ENCODE measurements at regions not wholly inside any gene's neighbourhood (a gene's known extent, or its start where the extent isn't known, plus 50 kb on each side); places are given as distances from the start of the nearest gene placed in this dataset.
"Not testable (repeated sequence)": the region's sequence is repeated elsewhere in the genome, so short reads cannot be mapped to it uniquely, and the experiment has no call there.

DNA sequence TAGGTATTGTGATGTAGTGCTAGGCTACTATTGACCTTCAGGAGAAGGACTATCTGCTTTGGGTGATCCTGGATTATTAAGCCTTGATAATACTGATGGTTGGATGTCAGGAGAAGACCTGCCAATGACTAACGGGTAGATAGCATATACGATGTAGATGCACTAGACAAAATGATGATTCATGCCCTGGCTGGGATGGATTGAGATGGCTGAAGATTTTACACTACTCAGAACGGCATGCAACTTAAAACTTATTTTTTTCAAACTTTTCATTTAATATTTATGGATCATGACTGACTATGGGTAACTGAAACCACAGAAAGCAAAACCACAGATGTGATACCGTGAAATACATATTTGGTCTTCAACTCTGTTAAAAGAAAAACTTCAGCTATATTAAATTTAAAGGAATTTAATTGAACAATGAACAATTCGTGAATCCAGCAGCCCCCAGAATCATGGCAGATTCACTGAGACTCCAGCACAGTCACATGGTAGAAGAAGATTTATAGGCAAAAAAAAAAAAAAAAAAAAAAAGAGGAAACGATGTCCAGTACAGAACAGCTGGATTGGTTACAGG lies 124.6 kb upstream of the CDK13 start:
- no peak for DNase-seq

DNA sequence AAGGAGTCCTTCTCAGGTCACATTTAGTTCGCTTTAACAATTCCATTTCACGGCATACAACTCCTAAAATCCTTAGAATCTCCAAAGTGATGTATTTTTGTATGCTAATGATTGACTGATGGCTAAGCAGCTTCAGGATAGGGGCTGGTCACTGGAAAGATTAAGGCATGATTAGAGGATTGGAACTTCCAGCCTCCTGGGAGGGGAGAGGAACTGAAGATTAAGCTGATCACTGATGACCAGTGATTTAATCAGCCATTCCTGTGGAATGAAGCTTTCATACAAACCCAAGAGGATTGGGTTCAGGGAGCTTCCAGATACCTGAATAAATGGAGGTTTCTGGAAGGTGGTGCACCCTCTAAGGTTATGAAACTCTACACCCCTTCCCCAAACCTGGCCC lies 123.9 kb upstream of the CDK13 start:
- DNase-seq, result no peak

DNA sequence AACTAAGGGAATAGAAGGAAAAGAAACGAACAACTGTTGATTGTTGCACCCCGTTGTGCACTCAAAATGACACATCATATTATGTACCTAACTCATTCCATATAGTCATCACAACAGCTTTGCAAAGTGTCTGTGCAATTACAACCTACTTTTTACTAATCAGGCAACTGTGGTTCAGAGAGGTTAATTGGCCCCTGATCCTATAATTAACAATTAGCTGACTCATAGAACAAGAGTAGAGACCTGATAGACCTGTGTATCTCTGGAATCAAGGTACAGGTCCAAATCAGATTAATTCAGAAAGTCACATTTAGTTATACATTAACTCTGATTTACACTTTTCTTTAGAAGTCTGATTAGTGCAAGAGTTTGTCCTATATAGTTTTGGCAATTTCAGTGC lies 122.5 kb upstream of the CDK13 start:
- no peak for DNase-seq

DNA sequence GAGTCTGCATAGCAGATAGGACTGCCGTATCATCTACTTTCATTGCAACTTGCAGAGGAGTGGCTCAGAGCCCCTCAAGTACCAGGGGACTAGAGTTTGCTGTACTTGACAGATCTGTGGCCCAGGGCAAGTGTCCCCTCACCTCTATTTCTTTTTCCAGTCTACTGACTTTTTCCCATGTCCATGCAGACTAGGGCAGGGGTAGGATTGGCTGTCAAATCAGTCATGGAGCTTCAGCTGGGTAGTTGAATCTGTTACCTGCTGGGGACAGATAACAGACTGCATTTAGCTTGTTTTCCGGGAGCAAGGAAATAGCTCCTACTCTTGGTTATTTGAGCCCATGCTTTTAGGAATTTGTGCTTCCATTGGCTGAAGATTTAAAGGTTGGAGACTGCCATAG lies 121.0 kb upstream of the CDK13 start:
- no peak for DNase-seq

DNA sequence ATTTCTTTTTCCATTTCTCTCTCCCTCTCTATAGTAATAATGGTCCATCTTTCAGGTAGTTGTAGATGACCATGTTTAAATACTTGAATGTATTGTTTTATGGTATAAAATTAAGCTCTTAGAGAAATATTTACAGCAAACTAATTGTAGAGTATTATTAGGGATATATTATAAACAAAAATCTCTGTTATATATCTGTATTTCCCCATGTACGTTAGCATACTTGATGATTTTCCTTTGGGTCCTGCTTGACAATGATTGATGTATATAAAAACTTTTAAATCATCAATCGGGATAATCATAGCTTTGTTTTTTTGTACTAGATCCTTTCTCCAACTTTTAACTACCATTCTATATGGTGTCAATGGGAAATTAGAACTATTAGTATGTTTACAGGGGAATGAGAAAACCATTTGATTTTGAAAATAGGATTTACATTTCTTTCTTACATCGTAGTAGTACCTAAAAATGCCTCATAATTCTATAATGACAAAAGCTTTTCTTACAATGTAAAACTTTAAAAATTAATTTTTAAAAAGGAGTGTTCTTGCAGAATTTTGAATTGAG lies 117.5 kb upstream of the CDK13 start:
- DNase-seq, result no peak

DNA sequence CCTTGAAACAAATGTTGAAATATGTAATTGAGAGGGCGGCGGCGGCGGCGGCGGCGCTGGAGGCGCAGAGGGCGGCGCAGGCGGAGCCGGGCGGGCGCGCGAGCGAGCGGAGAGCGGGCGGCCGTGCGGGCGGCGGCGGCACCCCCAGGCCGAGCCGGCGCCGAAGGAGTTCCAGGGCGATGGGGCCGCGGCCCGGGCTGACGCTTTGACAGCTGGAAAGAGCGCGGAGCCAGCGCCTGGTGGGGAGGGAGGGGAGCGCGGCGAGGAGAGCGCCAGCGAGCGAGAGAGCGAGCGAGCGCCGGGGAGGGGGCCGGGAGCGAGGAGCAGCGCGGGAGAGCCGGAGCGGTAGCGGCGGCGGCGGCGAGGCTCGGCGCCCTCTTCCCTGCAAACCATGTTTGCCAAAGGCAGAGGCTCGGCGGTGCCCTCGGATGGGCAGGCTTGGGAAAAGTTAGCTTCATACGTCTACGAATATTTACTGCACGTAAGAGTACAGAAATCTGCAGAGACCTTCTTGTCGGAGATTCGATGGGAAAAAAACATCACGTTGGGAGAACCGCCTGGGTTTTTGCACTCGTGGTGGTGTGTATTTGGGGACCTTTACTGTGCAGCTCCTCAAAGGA lies 116.8 kb upstream of the CDK13 start:
- DNase-seq, result peak; percentile 26 to 43

DNA sequence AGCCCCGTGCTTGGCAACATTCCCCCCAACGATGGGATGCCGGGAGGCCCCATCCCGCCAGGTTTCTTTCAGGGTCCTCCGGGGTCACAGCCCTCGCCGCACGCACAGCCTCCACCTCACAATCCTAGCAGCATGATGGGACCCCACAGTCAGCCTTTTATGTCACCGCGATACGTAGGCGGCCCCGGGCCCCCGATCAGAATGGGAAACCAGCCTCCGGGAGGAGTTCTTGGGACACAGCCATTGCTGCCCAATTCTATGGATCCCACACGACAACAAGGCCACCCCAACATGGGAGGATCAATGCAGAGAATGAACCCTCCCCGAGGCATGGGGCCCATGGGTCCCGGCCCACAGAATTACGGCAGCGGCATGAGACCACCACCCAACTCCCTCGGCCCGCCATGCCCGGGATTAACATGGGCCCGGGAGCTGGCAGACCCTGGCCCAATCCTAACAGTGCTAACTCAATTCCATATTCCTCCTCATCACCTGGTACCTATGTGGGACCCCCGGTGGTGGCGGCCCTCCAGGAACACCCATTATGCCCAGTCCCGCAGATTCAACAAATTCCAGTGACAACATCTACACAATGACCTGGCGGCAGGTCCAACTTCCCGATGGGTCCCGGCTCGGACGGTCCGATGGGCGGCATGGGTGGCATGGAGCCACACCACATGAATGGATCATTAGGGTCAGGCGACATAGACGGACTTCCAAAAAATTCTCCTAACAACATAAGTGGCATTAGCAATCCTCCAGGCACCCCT lies 116.0 kb upstream of the CDK13 start:
- not testable (repeated sequence) for DNase-seq

DNA sequence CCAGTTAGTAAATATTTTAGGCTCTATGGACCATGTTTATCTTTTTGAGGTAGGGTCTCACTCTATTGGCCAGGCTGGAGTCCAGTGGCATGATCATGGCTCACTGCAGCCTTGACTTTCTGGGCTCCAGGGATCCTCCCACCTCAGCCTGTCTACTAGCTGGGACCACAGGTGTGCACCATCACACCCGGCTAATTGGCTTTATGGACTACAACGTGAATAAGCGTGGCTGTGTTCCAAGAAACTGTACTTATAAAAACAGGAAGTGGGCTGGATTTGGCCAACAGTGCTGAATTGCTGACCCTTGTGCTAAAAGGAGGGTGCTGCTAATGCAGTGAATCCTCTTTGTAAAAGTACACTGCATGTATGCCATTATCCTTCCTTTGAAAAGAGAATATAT lies 111.7 kb upstream of the CDK13 start:
- peak; percentile 54 for DNase-seq

DNA sequence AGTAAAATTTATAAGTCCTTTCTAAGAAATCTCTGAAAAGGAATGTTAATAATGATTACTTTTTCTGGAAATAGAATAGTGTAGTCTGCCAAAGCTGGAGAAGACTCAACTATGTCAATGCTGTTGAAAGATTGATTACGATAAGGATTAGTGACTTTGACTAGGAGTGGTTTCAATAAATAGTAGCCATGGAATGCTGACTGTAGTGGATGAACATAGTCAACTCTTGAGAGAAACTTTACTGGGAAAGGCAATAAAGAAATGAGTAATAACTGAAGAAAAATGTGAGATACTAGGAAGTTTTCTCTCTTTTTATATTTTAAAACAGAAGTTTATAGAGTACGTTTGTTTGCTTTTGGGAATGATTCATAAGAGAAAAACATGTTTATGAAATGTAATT lies 105.0 kb upstream of the CDK13 start:
- DNase-seq, result no peak

DNA sequence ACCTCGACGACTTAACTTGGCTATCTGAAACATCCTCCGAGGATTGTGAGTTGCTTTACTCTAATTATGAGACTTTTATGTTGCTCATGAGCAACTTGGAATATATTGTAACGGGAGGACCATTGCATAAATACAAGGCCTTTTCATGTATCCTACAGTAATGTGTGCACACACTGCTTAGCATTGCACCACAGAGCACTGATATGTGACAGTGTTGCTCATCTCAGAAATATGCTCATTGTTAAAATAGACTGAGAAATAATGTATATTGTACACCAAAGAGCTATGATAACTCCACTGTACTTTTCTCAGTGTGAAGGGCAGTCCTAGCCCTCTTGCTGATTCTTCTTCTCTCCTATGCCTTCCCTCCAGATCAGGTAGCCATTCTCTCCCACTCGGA lies 102.8 kb upstream of the CDK13 start:
- DNase-seq, result no peak

DNA sequence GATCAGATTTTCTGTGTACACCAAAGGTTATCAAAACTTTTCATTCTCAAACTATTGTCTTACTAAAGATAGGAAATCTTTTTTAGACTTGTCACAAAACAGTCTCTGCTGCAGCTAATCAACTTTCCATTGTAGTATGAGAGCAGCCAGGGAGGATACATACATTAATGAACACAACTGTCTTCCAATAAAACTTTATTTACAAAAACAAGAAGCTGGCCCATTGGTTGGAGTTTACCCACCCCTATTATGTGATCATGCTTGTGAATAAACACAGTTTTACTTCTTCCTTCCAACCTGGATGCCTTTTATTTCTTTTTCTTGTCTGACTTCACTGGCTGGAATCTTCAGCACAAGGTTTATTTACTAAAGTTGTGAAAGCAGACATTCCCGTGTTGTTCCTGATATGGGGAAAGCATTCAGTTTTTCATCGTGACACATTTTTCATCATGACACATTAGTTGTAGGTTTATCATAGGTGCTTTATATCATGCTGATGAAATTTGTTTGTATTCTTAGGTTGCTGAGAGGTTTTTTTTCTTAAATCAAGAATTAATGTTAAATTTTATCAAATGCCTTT lies 98.5 kb upstream of the CDK13 start:
- DNase-seq, result no peak

DNA sequence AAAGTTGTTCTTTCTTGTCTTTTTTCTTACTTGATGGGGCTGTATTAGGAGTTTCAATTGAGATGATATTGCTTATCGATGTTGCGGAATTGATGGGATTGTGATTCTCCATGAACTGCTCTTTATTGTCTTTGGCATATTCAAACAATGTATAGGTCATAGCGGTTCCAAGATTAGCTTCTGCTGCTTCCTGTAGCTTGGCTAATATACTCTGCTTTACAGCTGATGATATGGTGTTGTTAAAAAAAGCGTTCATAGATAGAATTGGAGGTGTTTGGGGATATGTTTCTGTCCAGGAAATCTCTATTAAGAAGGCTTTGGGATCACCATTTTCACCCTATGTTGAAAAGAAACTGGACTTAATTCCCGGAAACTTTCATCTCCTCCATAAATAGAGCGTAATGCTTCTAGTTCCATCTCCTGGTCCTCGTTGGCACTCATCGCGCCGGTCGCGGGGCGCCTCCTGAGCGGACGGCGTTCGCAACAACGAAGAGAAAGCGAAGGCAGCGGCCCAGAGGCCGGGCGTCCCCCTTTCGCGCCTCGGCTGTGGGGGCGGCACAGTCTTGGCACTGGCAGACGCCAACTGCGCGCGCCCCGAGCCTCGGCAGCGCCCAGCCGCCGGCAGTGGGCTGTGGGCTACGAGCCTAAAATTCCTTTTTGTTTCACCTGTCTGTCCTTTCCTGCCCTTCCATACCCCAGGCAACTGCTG lies 95.3 kb upstream of the CDK13 start:
- not testable (repeated sequence) for DNase-seq

DNA sequence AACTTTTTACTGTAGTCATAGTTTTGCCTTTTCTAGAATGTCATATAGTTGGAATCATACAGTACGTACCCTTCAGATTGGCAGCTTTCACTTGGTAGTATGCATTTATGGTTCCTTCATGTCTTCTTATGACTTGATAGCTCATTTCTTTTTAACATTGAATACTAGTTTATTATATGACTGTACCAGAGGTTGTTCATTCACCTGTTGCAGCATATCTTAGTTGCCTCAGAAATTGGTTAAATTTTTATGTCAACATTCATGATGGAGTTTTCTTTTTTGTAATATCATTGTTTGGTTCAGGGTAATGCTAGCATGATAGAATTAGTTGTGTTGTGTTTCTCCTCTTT lies 94.8 kb upstream of the CDK13 start:
- no peak for DNase-seq

DNA sequence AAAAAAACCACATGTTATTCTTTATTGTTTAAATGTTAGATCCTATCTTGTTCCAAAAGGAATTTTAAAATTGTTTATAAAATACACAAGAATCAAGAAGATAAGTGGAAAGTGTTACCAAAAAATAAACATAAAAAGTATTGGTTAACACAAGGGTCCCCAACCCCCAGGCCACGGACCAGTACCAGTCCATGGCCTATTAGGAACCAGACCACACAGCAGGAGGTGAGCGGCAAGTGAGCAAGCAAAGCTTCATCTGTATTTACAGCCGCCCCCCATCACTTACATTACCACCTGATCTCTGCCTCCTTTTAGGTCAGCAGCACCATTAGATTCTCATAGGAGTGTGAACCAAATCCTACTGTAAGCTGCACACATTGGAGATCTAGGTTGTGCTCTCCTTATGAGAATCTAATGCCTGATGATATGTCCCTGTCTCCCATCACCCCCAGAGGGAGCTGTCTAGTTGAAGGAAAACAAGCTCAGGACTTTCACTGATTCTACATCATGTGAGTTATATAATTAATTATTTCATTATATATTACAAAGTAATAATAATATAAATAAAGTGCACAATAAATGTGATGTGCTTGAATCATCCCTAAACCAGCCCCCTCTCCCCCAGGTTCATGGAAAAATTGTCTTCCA lies 86.3 kb upstream of the CDK13 start:
- not testable (repeated sequence) for DNase-seq

DNA sequence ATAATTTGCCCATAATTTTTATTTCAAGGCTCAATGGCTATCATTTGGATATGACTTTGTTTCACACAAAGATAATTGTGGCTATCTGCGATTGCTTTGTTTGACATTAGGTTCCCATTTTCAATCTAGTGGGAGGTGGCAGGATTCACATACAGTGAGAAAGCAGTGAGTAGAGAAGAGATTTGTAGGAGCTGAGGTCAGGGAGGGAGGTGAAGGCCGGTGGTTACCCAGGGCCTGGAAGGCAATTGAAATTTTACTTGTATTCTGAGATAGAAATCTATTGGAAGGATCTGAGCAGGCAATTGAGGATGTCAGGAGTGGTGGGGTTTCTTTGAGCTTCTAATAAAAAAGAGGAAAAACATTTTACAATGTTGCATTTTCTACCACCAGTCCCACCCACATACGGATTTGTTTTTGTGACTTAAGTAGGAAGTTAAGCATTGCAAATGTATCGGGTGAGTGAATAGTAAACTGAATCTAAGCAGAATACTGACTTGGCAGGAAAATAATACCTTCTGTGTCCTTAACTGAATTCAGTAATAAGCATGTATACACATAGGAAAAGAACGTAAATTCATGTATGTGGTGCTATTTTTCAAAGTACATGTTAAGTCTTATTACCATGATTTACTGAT lies 80.1 kb upstream of the CDK13 start:
- DNase-seq, result not testable (repeated sequence)

DNA sequence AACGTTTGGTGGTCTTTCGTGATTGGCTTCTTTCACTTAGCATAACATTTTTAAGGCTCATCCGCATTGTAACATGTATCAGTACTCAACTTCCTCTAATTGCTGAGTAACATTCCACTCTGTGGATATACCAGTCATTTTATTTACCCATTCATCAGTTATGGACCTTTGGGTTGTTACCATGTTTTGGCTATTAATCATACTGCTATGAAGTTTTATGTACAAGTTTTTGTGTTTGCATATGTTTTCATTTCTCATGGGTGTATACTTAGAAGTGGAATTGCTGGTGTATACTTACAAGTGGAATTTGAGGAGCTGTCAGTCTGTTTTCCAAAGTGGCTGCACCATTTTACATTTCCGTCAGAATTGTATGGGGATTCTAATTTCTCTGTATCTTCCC lies 78.4 kb upstream of the CDK13 start:
- DNase-seq, result not testable (repeated sequence)

DNA sequence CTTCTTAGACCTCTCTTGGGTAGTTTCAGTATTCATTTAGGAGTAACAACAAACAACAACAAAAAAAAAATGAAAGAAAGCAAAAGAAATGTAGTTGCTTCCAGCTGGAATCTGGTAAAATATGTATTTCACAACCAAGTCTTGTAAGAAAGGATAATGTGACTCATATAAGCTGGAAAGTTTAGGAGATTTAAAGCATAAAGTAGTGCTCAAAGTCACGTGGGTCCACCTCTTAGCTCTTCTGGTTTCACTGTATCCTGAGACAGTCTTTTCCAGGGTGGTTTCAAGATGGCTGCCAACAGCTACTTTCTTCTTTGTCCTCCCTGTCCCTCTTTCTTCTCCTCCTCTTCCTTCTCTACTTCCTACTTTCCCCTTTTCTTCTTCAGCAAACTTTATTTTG lies 69.5 kb upstream of the CDK13 start:
- no peak for DNase-seq

DNA sequence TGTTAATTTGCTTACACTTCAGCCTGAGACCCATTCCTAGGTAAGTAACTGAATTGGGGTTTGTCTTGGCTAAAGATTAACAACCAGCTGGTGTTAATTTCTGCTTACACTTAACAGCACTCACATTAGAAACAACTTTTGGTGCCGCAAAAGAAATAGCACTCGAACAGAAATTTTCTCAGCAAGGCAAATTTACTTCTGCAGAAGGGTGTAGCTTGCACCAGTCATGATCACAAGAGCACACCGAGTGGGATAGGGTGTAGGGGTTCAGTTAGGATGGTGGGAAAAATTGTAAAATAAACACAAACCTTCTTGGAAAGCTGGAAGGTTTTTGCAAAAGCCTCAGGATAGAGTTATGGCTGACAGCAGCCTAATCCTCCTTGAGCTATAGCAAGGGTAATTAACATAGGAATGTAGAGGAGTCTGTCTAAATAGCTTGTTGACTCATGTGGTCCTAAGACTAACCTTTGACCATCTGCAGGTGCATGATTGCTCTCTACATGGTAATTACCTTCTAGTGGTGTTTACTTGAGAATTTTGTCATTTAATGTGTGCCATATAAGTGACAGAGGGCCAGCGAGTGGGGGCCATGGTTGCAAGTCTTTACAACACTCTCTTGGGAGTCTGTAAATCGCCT lies 67.8 kb upstream of the CDK13 start:
- no peak for DNase-seq

DNA sequence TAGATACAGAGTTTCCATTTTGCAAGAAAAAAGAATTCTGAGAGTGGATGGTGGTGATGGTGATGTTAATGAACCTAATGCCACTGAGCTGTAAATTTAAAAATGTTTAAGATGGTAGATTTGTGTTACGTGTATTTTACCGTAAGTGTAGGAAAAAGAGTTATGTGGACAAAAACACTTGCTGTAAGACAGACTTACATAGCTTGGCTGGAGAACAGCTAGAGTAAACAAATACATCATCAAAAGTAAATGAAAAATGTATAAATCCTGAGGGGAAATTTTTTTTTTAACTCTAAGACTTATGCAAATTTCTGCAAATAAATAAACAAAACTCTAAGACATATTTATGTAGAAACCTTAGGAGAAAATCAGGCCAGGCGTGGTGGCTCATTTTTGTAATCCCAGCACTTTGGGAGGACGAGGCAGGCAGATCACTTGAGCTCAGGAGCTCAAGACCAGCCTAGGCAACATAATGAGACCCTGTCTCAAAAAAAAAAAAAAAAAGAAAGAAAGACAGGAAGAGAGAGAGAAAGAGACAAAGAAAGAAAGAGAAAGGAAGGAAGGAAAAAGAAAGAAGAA lies 66.2 kb upstream of the CDK13 start:
- no peak for DNase-seq

DNA sequence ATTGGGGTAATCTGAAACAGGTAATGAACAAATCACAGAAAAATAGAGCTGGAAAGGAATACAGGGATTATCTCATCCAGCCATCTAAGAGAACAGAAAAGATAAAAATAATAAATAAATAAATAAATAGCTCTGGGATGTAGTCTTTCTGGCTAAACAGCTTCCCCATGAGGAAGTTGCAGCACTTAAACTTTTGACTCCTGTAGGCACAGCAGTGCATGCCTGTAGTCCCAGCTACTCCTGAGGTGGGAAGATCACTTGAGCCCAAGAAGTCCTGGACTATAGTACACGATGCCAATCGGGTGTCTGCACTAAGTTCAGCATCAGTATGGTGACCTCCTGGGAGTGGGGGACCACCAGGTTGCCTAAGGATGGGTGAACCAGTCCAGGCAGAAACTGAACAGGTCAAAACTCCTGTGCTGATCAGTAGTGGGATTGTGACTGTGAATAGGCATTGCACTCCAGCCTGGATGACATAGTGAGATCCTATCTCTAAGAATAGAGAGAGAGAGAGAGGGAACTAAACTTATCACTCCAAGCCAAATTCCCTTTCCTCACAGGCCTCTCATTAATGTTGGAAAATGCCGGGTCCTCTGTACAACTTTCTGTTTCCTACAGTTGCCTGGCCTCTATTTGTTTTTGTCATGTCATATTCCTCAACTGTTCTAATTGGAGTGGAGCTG lies 61.7 kb upstream of the CDK13 start:
- no peak for DNase-seq

All from right lung (tissue), 2 donors.